GM12878 (cell line): ENCODE measurements at regions not wholly inside any gene's neighbourhood (a gene's known extent, or its start where the extent isn't known, plus 50 kb on each side); places are given as distances from the start of the nearest gene placed in this dataset.

Experiments used
- CEBPZ ChIP-seq: fragments of 150-350 bp; IDR thresholded peaks from 2 replicates; pipeline ENCODE4 v1.6.1; 2016; ENCODE audit warnings: low read depth, low read length
- CTCF ChIP-seq, 3 experiments: IDR thresholded peaks in 2 of 3; conservative IDR thresholded peaks in 1 of 3; 2 replicates each; pipeline ENCODE4 v1.5.1; 2011; ENCODE audit warnings: low read depth in 3 of 3, low read length in 3 of 3, mild to moderate bottlenecking in 3 of 3, control low read depth in 2 of 3, moderate library complexity in 2 of 3, inconsistent platforms in 1 of 3, mixed read lengths in 1 of 3; ENCODE audit not compliant: control insufficient read depth in 2 of 3, insufficient read depth in 1 of 3; ENCODE audit errors: extremely low read depth in 1 of 3
- EP300 ChIP-seq, 2 experiments: fragments of 150-350 bp in 1 of 2; IDR thresholded peaks; 2 replicates each; pipeline ENCODE4 v1.6.1; 2011 to 2012; ENCODE audit warnings: low read depth in 2 of 2, low read length in 2 of 2, borderline replicate concordance in 1 of 2, improper control_type of control experiment in 1 of 2, inconsistent platforms in 1 of 2; ENCODE audit not compliant: control insufficient read depth in 1 of 2
- EZH2 ChIP-seq: IDR thresholded peaks from 2 replicates; pipeline ENCODE4 v1.6.1; 2012; ENCODE audit warnings: low read depth, mild to moderate bottlenecking, control low read depth, inconsistent platforms, low read length, borderline replicate concordance; ENCODE audit not compliant: control insufficient read depth
- HDAC6 ChIP-seq: fragments of 200-600 bp; sonication (generic); IDR thresholded peaks from one replicate; pipeline ENCODE4 v1.8.0; 2017; ENCODE audit warnings: antibody characterized with exemption; ENCODE audit not compliant: unreplicated experiment
- SREBF1 ChIP-seq: IDR thresholded peaks from 2 replicates; pipeline ENCODE4 v1.6.1; 2012; ENCODE audit warnings: mild to moderate bottlenecking, low read length
- USF2 ChIP-seq: IDR thresholded peaks from 2 replicates; pipeline ENCODE4 v1.6.1; 2011; ENCODE audit warnings: low read depth, low read length, improper control_type of control experiment, borderline replicate concordance

- TF ChIP-seq CEBPZ (no peak), USF2 (no peak), EP300 (IDR thresholded peaks at IDR 0.05; ENCODE audit: borderline replicate concordance in 1 of 2, control insufficient read depth in 1 of 2, low read depth in 2 of 2, low read length in 2 of 2) (no peak), EZH2 (no peak), CTCF (IDR thresholded peaks at IDR 0.05 in 2 of 3, conservative IDR thresholded peaks at IDR 0.05 in 1 of 3; ENCODE audit: control insufficient read depth in 2 of 3, extremely low read depth in 1 of 3, insufficient read depth in 1 of 3, low read depth in 3 of 3, low read length in 3 of 3) (no peak), SREBF1 (no peak), HDAC6 (no peak)
- TF ChIP-seq, all 136 proteins: peak for 0
Observed at GRCh38 chr7:126177782-126178181, 1075.0 kb downstream of the GRM8 start (continued).
